Peyer's patch (tissue), 4 donors: ENCODE measurements at regions not wholly inside any gene's neighbourhood (a gene's known extent, or its start where the extent isn't known, plus 50 kb on each side); places are given as distances from the start of the nearest gene placed in this dataset.

ENCODE experiments used
- DNase-seq, 3 donors: peaks; one replicate each; pipeline ENCODE4 v3.0.0-alpha.2; 2017 to 2019
- H3K27ac ChIP-seq, 4 donors: fragments of 200-600 bp; sonication (generic); one replicate each; pipeline ENCODE4 v1.5.1; 2016 to 2019
- H3K27me3 ChIP-seq, 2 donors: fragments of 200-600 bp; sonication (generic); one replicate each; pipeline ENCODE4 v1.5.1; 2019
- H3K36me3 ChIP-seq, 3 donors: fragments of 200-600 bp; sonication (generic); one replicate each; pipeline ENCODE4 v1.5.1; 2016 to 2019
- H3K4me1 ChIP-seq, 4 donors: fragments of 200-600 bp; sonication (generic); one replicate each; pipeline ENCODE4 v1.5.1; 2016 to 2019
- H3K4me3 ChIP-seq, 4 donors: fragments of 200-600 bp; sonication (generic); 1 replicate in 3 of 4; 2 replicates in 1 of 4; pipeline ENCODE4 v1.5.1; 2016 to 2019; ENCODE audit warnings: mild to moderate bottlenecking in 1 of 4
- H3K9me3 ChIP-seq, 4 donors: fragments of 200-600 bp; sonication (generic); one replicate each; pipeline ENCODE4 v1.5.1; 2016 to 2019; ENCODE audit warnings: mild to moderate bottlenecking in 1 of 4
- POLR2A ChIP-seq, 2 donors: fragments of 450-650 bp; IDR thresholded peaks; one replicate each; pipeline ENCODE4 v1.5.1; 2017; ENCODE audit warnings: antibody characterized with exemption in 2 of 2, mild to moderate bottlenecking in 2 of 2, moderate library complexity in 2 of 2
- TF ChIP-seq, protein P1 (sequence below), 6 experiments: fragments of 450-650 bp in 4 of 6; fragments of 200-600 bp in 2 of 6; sonication (generic) in 1 of 6; IDR thresholded peaks; one replicate each; pipeline ENCODE4 v1.5.1; 2017 to 2019; ENCODE audit warnings: antibody characterized with exemption in 6 of 6, mild to moderate bottlenecking in 3 of 6, moderate library complexity in 1 of 6

- Histone ChIP-seq H3K4me3 (no peak overlapping the region), H3K4me1 (no peaks in the 10 kb centered on the region), H3K27me3 (no peaks in the 10 kb centered on the region), H3K36me3 (no peaks in the 10 kb centered on the region), H3K27ac (no peak overlapping the region), H3K9me3 (no peaks in the 10 kb centered on the region)
- TF ChIP-seq, protein P1, sequence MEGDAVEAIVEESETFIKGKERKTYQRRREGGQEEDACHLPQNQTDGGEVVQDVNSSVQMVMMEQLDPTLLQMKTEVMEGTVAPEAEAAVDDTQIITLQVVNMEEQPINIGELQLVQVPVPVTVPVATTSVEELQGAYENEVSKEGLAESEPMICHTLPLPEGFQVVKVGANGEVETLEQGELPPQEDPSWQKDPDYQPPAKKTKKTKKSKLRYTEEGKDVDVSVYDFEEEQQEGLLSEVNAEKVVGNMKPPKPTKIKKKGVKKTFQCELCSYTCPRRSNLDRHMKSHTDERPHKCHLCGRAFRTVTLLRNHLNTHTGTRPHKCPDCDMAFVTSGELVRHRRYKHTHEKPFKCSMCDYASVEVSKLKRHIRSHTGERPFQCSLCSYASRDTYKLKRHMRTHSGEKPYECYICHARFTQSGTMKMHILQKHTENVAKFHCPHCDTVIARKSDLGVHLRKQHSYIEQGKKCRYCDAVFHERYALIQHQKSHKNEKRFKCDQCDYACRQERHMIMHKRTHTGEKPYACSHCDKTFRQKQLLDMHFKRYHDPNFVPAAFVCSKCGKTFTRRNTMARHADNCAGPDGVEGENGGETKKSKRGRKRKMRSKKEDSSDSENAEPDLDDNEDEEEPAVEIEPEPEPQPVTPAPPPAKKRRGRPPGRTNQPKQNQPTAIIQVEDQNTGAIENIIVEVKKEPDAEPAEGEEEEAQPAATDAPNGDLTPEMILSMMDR (IDR thresholded peaks at IDR 0.05), result no peak
- TF ChIP-seq POLR2A (IDR thresholded peaks at IDR 0.05), result no peak
- no peak for DNase-seq
Observed at GRCh38 chr2:88250404-88250803, 80.3 kb downstream of the THNSL2 start.

- no peaks in the 10 kb centered on the region for H3K36me3 ChIP-seq
- H3K27me3 ChIP-seq, result no peaks in the 10 kb centered on the region
- no peak for DNase-seq
- H3K27ac ChIP-seq, result no peak overlapping the region
- no peak for TF ChIP-seq POLR2A (IDR thresholded peaks at IDR 0.05)
- TF ChIP-seq, protein P1 (IDR thresholded peaks at IDR 0.05), result no peak
- no peak overlapping the region for H3K4me3 ChIP-seq
- no peaks in the 10 kb centered on the region for H3K9me3 ChIP-seq
- no peaks in the 10 kb centered on the region for H3K4me1 ChIP-seq
Observed at GRCh38 chr2:88248280-88248828, 78.2 kb downstream of the THNSL2 start.

DNA sequence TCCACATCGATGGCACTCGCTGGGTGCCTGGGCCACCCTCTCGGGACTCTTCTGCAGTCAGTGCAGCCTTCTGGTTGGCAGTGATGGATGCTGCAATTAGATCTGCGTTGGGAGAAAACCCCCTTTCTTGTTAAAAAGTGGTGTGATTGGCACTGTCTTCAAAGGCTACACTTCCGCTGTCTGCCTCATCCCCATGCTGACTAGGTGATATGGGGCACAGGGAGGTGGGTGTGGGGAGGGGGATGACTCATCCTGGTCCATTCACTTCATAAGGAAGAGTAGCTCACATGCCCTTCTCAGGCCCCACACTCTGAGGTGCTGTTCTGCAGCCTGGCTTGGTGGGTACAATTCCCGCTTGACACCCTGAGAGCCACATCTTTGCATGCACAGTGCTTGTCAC lies 77.4 kb downstream of the THNSL2 start:
- Histone ChIP-seq H3K36me3 (no peaks in the 10 kb centered on the region), H3K4me1 (no peaks in the 10 kb centered on the region), H3K9me3 (no peaks in the 10 kb centered on the region), H3K4me3 (no peak overlapping the region), H3K27ac (no peak overlapping the region), H3K27me3 (no peaks in the 10 kb centered on the region)
- no peak for DNase-seq
- TF ChIP-seq, protein P1 (IDR thresholded peaks at IDR 0.05), result no peak
- TF ChIP-seq POLR2A (IDR thresholded peaks at IDR 0.05), result no peak

- no peaks in the 10 kb centered on the region for H3K4me1 ChIP-seq
- H3K36me3 ChIP-seq, result no peaks in the 10 kb centered on the region
- H3K27ac ChIP-seq, result no peak overlapping the region
- H3K27me3 ChIP-seq, result no peaks in the 10 kb centered on the region
- H3K4me3 ChIP-seq, result no peak overlapping the region
- no peaks in the 10 kb centered on the region for H3K9me3 ChIP-seq
- DNase-seq, result no peak
- TF ChIP-seq, protein P1 (IDR thresholded peaks at IDR 0.05), result no peak
- TF ChIP-seq POLR2A (IDR thresholded peaks at IDR 0.05), result no peak
Observed at GRCh38 chr2:88245109-88245508, 75.0 kb downstream of the THNSL2 start.

- Histone ChIP-seq H3K9me3 (no peaks in the 10 kb centered on the region), H3K4me1 (no peaks in the 10 kb centered on the region), H3K36me3 (no peaks in the 10 kb centered on the region), H3K4me3 (no peak overlapping the region), H3K27me3 (no peaks in the 10 kb centered on the region), H3K27ac (no peak overlapping the region)
- TF ChIP-seq, protein P1 (IDR thresholded peaks at IDR 0.05), result no peak
- no peak for TF ChIP-seq POLR2A (IDR thresholded peaks at IDR 0.05)
- DNase-seq, result peak in 2 of 3 donors; percentile 18 to 50
Observed at GRCh38 chr2:88239781-88240180, 69.6 kb downstream of the THNSL2 start.

- Histone ChIP-seq H3K4me1 (no peaks in the 10 kb centered on the region), H3K27ac (no peak overlapping the region)
- TF ChIP-seq, protein P1 (IDR thresholded peaks at IDR 0.05), result no peak
- no peak for TF ChIP-seq POLR2A (IDR thresholded peaks at IDR 0.05)
Observed at GRCh38 chr2:88236666-88237065, 66.5 kb downstream of the THNSL2 start.

More at GRCh38 chr2:88236666-88237065, 66.5 kb downstream of the THNSL2 start:
- H3K27me3 ChIP-seq, result no peaks in the 10 kb centered on the region
- no peaks in the 10 kb centered on the region for H3K36me3 ChIP-seq
- H3K4me3 ChIP-seq, result no peak overlapping the region
- no peaks in the 10 kb centered on the region for H3K9me3 ChIP-seq
- DNase-seq, result no peak
